OCI-LY3 (cell line): ENCODE measurements at regions not wholly inside any gene's neighbourhood (a gene's known extent, or its start where the extent isn't known, plus 50 kb on each side); places are given as distances from the start of the nearest gene placed in this dataset.

Experiments
- EZH2phosphoT487 ChIP-seq: fragments of 200-600 bp; shearing (Covaris generic); IDR thresholded peaks from 2 replicates; pipeline ENCODE4 v1.6.1; 2018; ENCODE audit warnings: antibody characterized with exemption, mixed run types, low read depth
- TF ChIP-seq, protein P1 (sequence below): fragments of 200-600, 300-600 bp; sonication (generic); IDR thresholded peaks from 2 replicates; pipeline ENCODE4 v1.5.1; 2014; ENCODE audit warnings: antibody characterized with exemption, low read length, low read depth

DNA sequence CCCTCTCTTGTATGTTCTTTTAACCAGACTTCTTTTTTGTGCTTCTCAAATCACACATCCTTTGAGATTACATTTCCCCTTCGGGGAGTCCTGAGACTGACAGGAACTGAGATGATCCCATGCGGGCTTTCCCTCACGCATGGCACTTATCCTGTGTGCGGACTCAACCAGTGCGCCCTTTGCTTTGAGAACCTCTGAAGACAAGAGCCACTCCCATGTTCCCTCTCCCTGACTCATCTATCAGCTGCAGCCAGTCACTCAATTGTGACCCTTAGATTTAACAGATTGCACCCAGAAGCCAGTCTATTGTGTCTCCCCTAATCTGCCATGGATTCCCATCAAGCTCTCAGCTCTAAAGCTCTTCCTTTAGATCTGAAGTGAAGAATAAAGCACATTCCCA lies 353.9 kb upstream of the MEOX2 start:
- TF ChIP-seq, protein P1, sequence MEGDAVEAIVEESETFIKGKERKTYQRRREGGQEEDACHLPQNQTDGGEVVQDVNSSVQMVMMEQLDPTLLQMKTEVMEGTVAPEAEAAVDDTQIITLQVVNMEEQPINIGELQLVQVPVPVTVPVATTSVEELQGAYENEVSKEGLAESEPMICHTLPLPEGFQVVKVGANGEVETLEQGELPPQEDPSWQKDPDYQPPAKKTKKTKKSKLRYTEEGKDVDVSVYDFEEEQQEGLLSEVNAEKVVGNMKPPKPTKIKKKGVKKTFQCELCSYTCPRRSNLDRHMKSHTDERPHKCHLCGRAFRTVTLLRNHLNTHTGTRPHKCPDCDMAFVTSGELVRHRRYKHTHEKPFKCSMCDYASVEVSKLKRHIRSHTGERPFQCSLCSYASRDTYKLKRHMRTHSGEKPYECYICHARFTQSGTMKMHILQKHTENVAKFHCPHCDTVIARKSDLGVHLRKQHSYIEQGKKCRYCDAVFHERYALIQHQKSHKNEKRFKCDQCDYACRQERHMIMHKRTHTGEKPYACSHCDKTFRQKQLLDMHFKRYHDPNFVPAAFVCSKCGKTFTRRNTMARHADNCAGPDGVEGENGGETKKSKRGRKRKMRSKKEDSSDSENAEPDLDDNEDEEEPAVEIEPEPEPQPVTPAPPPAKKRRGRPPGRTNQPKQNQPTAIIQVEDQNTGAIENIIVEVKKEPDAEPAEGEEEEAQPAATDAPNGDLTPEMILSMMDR: no peak
- no peak for TF ChIP-seq EZH2phosphoT487
